ENCODE measurements at regions not wholly inside any gene's neighbourhood (a gene's known extent, or its start where the extent isn't known, plus 50 kb on each side); places are given as distances from the start of the nearest gene placed in this dataset.

- no peaks in the 10 kb centered on the region for H3K9me3 ChIP-seq
- no peak overlapping the region for H3K4me3 ChIP-seq
- H3K27me3 ChIP-seq = no peaks in the 10 kb centered on the region
- no peak overlapping the region for H3K27ac ChIP-seq
- TF ChIP-seq EP300 (IDR thresholded peaks at IDR 0.05) (no peak), CTCF (IDR thresholded peaks at IDR 0.05) (no peak)
- H3K4me1 ChIP-seq = no peaks in the 10 kb centered on the region
- WGBS, 2 donors = 65 to 69% methylated on average over 3 of the region's 3 CpGs
- no peaks in the 10 kb centered on the region for H3K36me3 ChIP-seq
- no peak for DNase-seq (ENCODE audit: low spot score in 2 of 2)
Measured at GRCh38 chr18:38047820-38048219, 482.2 kb upstream of the CELF4 start.

- Histone ChIP-seq H3K27me3 (no peaks in the 10 kb centered on the region), H3K36me3 (no peaks in the 10 kb centered on the region)
- 74 to 76% methylated on average over 3 of the region's 3 CpGs for WGBS, 2 donors
Measured at GRCh38 chr18:38046651-38047050, 481.1 kb upstream of the CELF4 start.

GRCh38 chr18:38045845-38046244 is 480.2 kb upstream of the CELF4 start:
- DNase-seq (ENCODE audit: low spot score in 2 of 2) = no peak
- Histone ChIP-seq H3K27ac (no peak overlapping the region), H3K9me3 (no peaks in the 10 kb centered on the region), H3K4me1 (no peaks in the 10 kb centered on the region), H3K36me3 (no peaks in the 10 kb centered on the region), H3K27me3 (no peaks in the 10 kb centered on the region), H3K4me3 (no peak overlapping the region)
- TF ChIP-seq POLR2A (IDR thresholded peaks at IDR 0.05) (no peak), EP300 (IDR thresholded peaks at IDR 0.05) (no peak), CTCF (IDR thresholded peaks at IDR 0.05) (no peak)
- 74 to 79% methylated on average over 2 of the region's 2 CpGs for WGBS, 2 donors

More at GRCh38 chr18:38046651-38047050, 481.1 kb upstream of the CELF4 start:
- H3K4me3 ChIP-seq = no peak overlapping the region
- DNase-seq (ENCODE audit: low spot score in 2 of 2) = no peak
- H3K27ac ChIP-seq = no peak overlapping the region
- no peaks in the 10 kb centered on the region for H3K4me1 ChIP-seq
- TF ChIP-seq EP300 (IDR thresholded peaks at IDR 0.05) = no peak
- no peak for TF ChIP-seq POLR2A (IDR thresholded peaks at IDR 0.05)
- TF ChIP-seq CTCF (IDR thresholded peaks at IDR 0.05) = no peak
- no peaks in the 10 kb centered on the region for H3K9me3 ChIP-seq

- Histone ChIP-seq H3K36me3 (no peaks in the 10 kb centered on the region), H3K27me3 (no peaks in the 10 kb centered on the region), H3K9me3 (no peaks in the 10 kb centered on the region), H3K4me1 (no peaks in the 10 kb centered on the region), H3K27ac (no peak overlapping the region), H3K4me3 (no peak overlapping the region)
- WGBS, 2 donors = 61 to 62% methylated on average over 6 of the region's 6 CpGs
- no peak for TF ChIP-seq POLR2A (IDR thresholded peaks at IDR 0.05)
- no peak for TF ChIP-seq CTCF (IDR thresholded peaks at IDR 0.05)
- TF ChIP-seq EP300 (IDR thresholded peaks at IDR 0.05) = no peak
- no peak for DNase-seq (ENCODE audit: low spot score in 2 of 2)
Measured at GRCh38 chr18:38042211-38042890, 476.8 kb upstream of the CELF4 start.

- Histone ChIP-seq H3K9me3 (no peaks in the 10 kb centered on the region), H3K27me3 (no peaks in the 10 kb centered on the region), H3K27ac (no peak overlapping the region), H3K4me1 (no peaks in the 10 kb centered on the region), H3K36me3 (no peaks in the 10 kb centered on the region), H3K4me3 (no peak overlapping the region)
- TF ChIP-seq POLR2A (IDR thresholded peaks at IDR 0.05) (no peak), EP300 (IDR thresholded peaks at IDR 0.05) (no peak), CTCF (IDR thresholded peaks at IDR 0.05) (no peak)
- no peak for DNase-seq (ENCODE audit: low spot score in 2 of 2)
Measured at GRCh38 chr18:38038242-38038641, 472.6 kb upstream of the CELF4 start.
